ENCODE measurements at regions not wholly inside any gene's neighbourhood (a gene's known extent, or its start where the extent isn't known, plus 50 kb on each side); places are given as distances from the start of the nearest gene placed in this dataset.

- DNase-seq (ENCODE audit: extremely low spot score, unreplicated experiment) = no peak
- peaks cover 47% of the 10 kb centered on the region for H3K4me1 Mint-ChIP-seq (ENCODE audit: unreplicated experiment)
- no peaks in the 10 kb centered on the region for H3K36me3 Mint-ChIP-seq (ENCODE audit: unreplicated experiment)
- no peak for TF ChIP-seq CTCF (IDR thresholded peaks at IDR 0.05)
- H3K9me3 Mint-ChIP-seq (ENCODE audit: unreplicated experiment) = no peaks in the 10 kb centered on the region
- H3K27ac Mint-ChIP-seq (ENCODE audit: unreplicated experiment) = peak overlapping the region; percentile 99
- H3K27me3 Mint-ChIP-seq (ENCODE audit: unreplicated experiment) = no peaks in the 10 kb centered on the region
- H3K4me3 Mint-ChIP-seq (ENCODE audit: unreplicated experiment) = no peak overlapping the region
These were observed 51.7 kb upstream of the SLC4A7 start for GRCh38 chr3:27535809-27536392.

GRCh38 chr3:27533718-27534573 lies 49.8 kb upstream of the SLC4A7 start:
- Mint-ChIP-seq H3K27me3 (ENCODE audit: unreplicated experiment) (no peaks in the 10 kb centered on the region), H3K9me3 (ENCODE audit: unreplicated experiment) (no peaks in the 10 kb centered on the region), H3K4me3 (ENCODE audit: unreplicated experiment) (peak overlapping the region; percentile 17), H3K27ac (ENCODE audit: unreplicated experiment) (peak overlapping the region; percentile 99), H3K36me3 (ENCODE audit: unreplicated experiment) (no peaks in the 10 kb centered on the region), H3K4me1 (ENCODE audit: unreplicated experiment) (peaks cover 50% of the 10 kb centered on the region)
- TF ChIP-seq CTCF (IDR thresholded peaks at IDR 0.05) = peak; percentile 62
- peak; percentile 91 for DNase-seq (ENCODE audit: extremely low spot score, unreplicated experiment)

All from osteocyte (in vitro differentiated cells).